PC-9 (cell line): ENCODE measurements at regions not wholly inside any gene's neighbourhood (a gene's known extent, or its start where the extent isn't known, plus 50 kb on each side); places are given as distances from the start of the nearest gene placed in this dataset.

ENCODE experiments used
- BruUV-seq: library from RNA; stranded (reverse); fragments of 400-500 nt; replicated peaks from 2 replicates; lab custom pipeline; 2021; lab: Mats Ljungman, UMichigan
- CTCF ChIA-PET: fragments of 300-600 bp; sonication (Branson Sonifier 250); formaldehyde crosslinking; loops from one replicate; lab custom pipeline; 2022; ENCODE audit warnings: antibody characterized with exemption; lab: Charles Lee
- POLR2A ChIA-PET: fragments of 300-600 bp; sonication (Branson Sonifier 250); formaldehyde crosslinking; loops from one replicate; lab custom pipeline; 2022; ENCODE audit warnings: antibody characterized with exemption; ENCODE audit not compliant: unreplicated experiment; lab: Charles Lee
- DNase-seq, 2 experiments: peaks; one replicate each; pipeline versions ENCODE4 v3.0.0 to v3.0.0-alpha.2; 2015 to 2022; ENCODE audit warnings: mixed read lengths in 1 of 2
- H2AFZ ChIP-seq: fragments of 200-600 bp; sonication (generic); 2 replicates; pipeline ENCODE4 v1.8.1; 2017; ENCODE audit warnings: antibody characterized with exemption
- H3F3A ChIP-seq: fragments of 200-600 bp; sonication (generic); 2 replicates; pipeline ENCODE4 v1.8.1; 2017; ENCODE audit warnings: antibody characterized with exemption, mild to moderate bottlenecking, low read depth; ENCODE audit not compliant: insufficient read depth
- H3K27ac ChIP-seq: fragments of 200-600 bp; sonication (generic); 2 replicates; pipeline ENCODE4 v1.6.1; 2016; ENCODE audit warnings: mixed run types
- H3K27me3 ChIP-seq: fragments of 200-600 bp; sonication (generic); 2 replicates; pipeline ENCODE4 v1.6.1; 2016; ENCODE audit warnings: low read depth, mixed run types; ENCODE audit not compliant: insufficient read depth
- H3K36me3 ChIP-seq: fragments of 200-600 bp; sonication (generic); 2 replicates; pipeline ENCODE4 v1.6.1; 2016; ENCODE audit warnings: low read depth, mixed run types
- H3K4me1 ChIP-seq: fragments of 200-600 bp; sonication (generic); replicated peaks from 2 replicates; pipeline ENCODE4 v1.6.1; 2016; ENCODE audit warnings: mixed run types; ENCODE audit not compliant: insufficient read depth
- H3K4me2 ChIP-seq: fragments of 200-600 bp; sonication (generic); 2 replicates; pipeline ENCODE4 v1.6.1; 2017; ENCODE audit warnings: mixed run types
- H3K4me3 ChIP-seq: fragments of 200-600 bp; sonication (generic); 2 replicates; pipeline ENCODE4 v1.6.1; 2016; ENCODE audit warnings: mixed run types
- H3K79me2 ChIP-seq: fragments of 200-600 bp; sonication (generic); 2 replicates; pipeline ENCODE4 v1.6.1; 2017; ENCODE audit warnings: low read depth, mixed run types
- H3K9me2 ChIP-seq: fragments of 200-600 bp; sonication (generic); 2 replicates; pipeline ENCODE4 v1.8.1; 2017; ENCODE audit warnings: mild to moderate bottlenecking; ENCODE audit not compliant: insufficient read depth
- H3K9me3 ChIP-seq: fragments of 200-600 bp; sonication (generic); 2 replicates; pipeline ENCODE4 v1.8.1; 2016; ENCODE audit warnings: low read depth; ENCODE audit not compliant: insufficient read depth
- H4K20me1 ChIP-seq: fragments of 200-600 bp; sonication (generic); 2 replicates; pipeline ENCODE4 v1.8.1; 2017; ENCODE audit not compliant: insufficient read depth
- CTCF ChIP-seq: fragments of 200-600 bp; sonication (generic); conservative IDR thresholded peaks from 2 replicates; pipeline ENCODE4 v1.6.1; 2017; ENCODE audit warnings: mixed run types, antibody characterized with exemption, mild to moderate bottlenecking, moderate library complexity
- EZH2 ChIP-seq: fragments of 200-600 bp; sonication (generic); IDR thresholded peaks from 2 replicates; pipeline ENCODE4 v1.8.0; 2017; ENCODE audit warnings: antibody characterized with exemption, low read depth
- intact Hi-C: fragments of 100-400 bp; cut with micrococcal nuclease; formaldehyde crosslinking; loops from one replicate; pipeline ENCODE4 v1.10.0; 2022; ENCODE audit not compliant: unreplicated experiment

- H3K27ac ChIP-seq = no peak overlapping the region
- BruUV-seq = no TSS peak
- intact Hi-C loops = no loop called here
- no peaks in the 10 kb centered on the region for H4K20me1 ChIP-seq
- no peaks in the 10 kb centered on the region for H3F3A ChIP-seq
- H3K4me2 ChIP-seq = no peak overlapping the region
- TF ChIP-seq CTCF = no peak
- no peak for TF ChIP-seq EZH2
- H3K79me2 ChIP-seq = no peaks in the 10 kb centered on the region
- no peaks in the 10 kb centered on the region for H3K27me3 ChIP-seq
- no peak overlapping the region for H3K4me3 ChIP-seq
- POLR2A ChIA-PET = no interaction called here
- CTCF ChIA-PET = no interaction called here
- H3K9me3 ChIP-seq = no peaks in the 10 kb centered on the region
- H3K9me2 ChIP-seq = no peaks in the 10 kb centered on the region
- DNase-seq = no peak
- no peaks in the 10 kb centered on the region for H3K4me1 ChIP-seq
- no peaks in the 10 kb centered on the region for H3K36me3 ChIP-seq
- no peak overlapping the region for H2AFZ ChIP-seq
Observed at GRCh38 chr5:29930316-29930715, 1263.2 kb upstream of the CDH6 start.

GRCh38 chr5:29924107-29924506 lies 1269.4 kb upstream of the CDH6 start:
- no peaks in the 10 kb centered on the region for H4K20me1 ChIP-seq
- intact Hi-C loops = no loop called here
- DNase-seq = no peak

GRCh38 chr5:29905626-29906353 lies 1287.7 kb upstream of the CDH6 start:
- POLR2A ChIA-PET = no interaction called here
- Histone ChIP-seq H3K9me2 (peaks cover 7% of the 10 kb centered on the region; the same call in 1 of the 2 replicates), H3K4me1 (no peaks in the 10 kb centered on the region), H3K79me2 (no peaks in the 10 kb centered on the region), H3K4me3 (no peak overlapping the region), H3K9me3 (no peaks in the 10 kb centered on the region), H3F3A (no peaks in the 10 kb centered on the region), H3K4me2 (no peak overlapping the region), H3K27me3 (no peaks in the 10 kb centered on the region), H3K36me3 (no peaks in the 10 kb centered on the region), H4K20me1 (no peaks in the 10 kb centered on the region), H3K27ac (no peak overlapping the region), H2AFZ (no peak overlapping the region)
- CTCF ChIA-PET = no interaction called here
- no peak for DNase-seq
- intact Hi-C loops = no loop called here
- no TSS peak for BruUV-seq
- TF ChIP-seq CTCF (no peak), EZH2 (no peak)

More at GRCh38 chr5:29924107-29924506, 1269.4 kb upstream of the CDH6 start:
- ChIA-PET POLR2A (no interaction called here), CTCF (no interaction called here)
- no TSS peak for BruUV-seq
- Histone ChIP-seq H3K27me3 (no peaks in the 10 kb centered on the region), H3K9me3 (no peaks in the 10 kb centered on the region), H3K4me3 (no peak overlapping the region), H3K9me2 (no peaks in the 10 kb centered on the region), H2AFZ (no peak overlapping the region), H3K4me1 (no peaks in the 10 kb centered on the region), H3K36me3 (no peaks in the 10 kb centered on the region), H3F3A (no peaks in the 10 kb centered on the region), H3K27ac (no peak overlapping the region), H3K4me2 (no peak overlapping the region), H3K79me2 (no peaks in the 10 kb centered on the region)
- TF ChIP-seq CTCF (no peak), EZH2 (no peak)
